Activated CD4-positive, alpha-beta T cell treated with anti-CD3 and anti-CD28 coated beads, Interleukin-2, amount 10 ng/mL, durations not matched to agents 7 days and 5 days (primary cell): ENCODE measurements at regions not wholly inside any gene's neighbourhood (a gene's known extent, or its start where the extent isn't known, plus 50 kb on each side); places are given as distances from the start of the nearest gene placed in this dataset.
"Not testable (repeated sequence)": the region's sequence is repeated elsewhere in the genome, so short reads cannot be mapped to it uniquely, and the experiment has no call there.

Experiments
- CTCF ChIA-PET: fragments of 350-600 bp; sonication (Branson Sonifier 250); formaldehyde crosslinking; loops from one replicate; lab custom pipeline; 2021; ENCODE audit warnings: antibody characterized with exemption; lab: Charles Lee
- POLR2A ChIA-PET: fragments of 350-600 bp; sonication (Branson Sonifier 250); formaldehyde crosslinking; loops from one replicate; lab custom pipeline; 2021; ENCODE audit warnings: antibody characterized with exemption; lab: Charles Lee
- DNase-seq: peaks from one replicate; pipeline ENCODE4 v3.0.0-alpha.2; 2020
- H3K27ac Mint-ChIP-seq: one replicate; pipeline ENCODE4 v1.8.0; 2021; ENCODE audit warnings: mild to moderate bottlenecking, moderate library complexity, mixed read lengths
- H3K27me3 Mint-ChIP-seq: one replicate; pipeline ENCODE4 v1.8.0; 2021; ENCODE audit warnings: mixed read lengths
- H3K36me3 Mint-ChIP-seq: one replicate; pipeline ENCODE4 v1.8.0; 2021; ENCODE audit warnings: low read depth, mixed read lengths
- H3K4me1 Mint-ChIP-seq: one replicate; pipeline ENCODE4 v1.8.0; 2021; ENCODE audit warnings: mixed read lengths
- H3K4me3 Mint-ChIP-seq: one replicate; pipeline ENCODE4 v1.8.0; 2021; ENCODE audit warnings: mild to moderate bottlenecking, moderate library complexity, mixed read lengths
- H3K9me3 Mint-ChIP-seq: one replicate; pipeline ENCODE4 v1.8.0; 2021; ENCODE audit warnings: mixed read lengths

DNA sequence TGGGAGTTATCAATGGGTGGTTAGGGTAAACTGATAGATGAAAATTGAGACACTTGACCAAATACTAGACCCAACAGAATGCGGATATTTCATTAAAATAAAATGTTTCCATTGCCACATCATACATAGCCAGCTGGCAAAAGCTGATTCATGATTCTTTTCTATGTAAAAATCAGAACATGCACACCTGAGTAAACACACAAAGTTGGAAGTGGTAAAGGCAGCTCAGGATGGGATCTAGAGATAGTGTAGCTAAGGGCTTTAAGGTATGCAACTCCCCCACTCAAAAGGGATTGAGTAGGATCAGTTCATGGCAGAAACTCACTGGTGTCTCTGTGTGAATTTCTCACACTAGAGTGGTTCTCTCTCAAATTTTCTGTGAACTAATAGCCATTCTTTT is 541.1 kb upstream of the GRAMD2B start:
- H3K27ac Mint-ChIP-seq = no peak overlapping the region

DNA sequence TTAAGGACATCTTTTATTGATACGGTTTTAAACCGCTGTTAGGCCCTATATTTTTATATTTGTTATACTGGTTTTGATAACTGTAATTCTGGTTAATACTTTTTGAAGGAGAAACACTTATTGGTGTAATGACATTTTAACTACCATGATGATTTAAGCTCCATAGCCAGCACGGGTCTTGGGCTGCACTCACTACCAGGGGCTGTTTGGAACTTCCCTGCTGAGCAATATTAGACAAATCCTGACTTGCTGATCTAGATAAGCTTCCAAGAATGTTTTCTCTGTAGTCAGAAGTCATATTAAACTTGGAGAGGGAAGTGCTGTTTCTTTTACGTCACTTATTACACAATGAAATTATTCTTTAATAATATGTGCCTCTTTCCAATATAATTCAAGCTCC is 540.0 kb upstream of the GRAMD2B start:
- Mint-ChIP-seq H3K27ac (no peak overlapping the region), H3K27me3 (no peaks in the 10 kb centered on the region), H3K9me3 (no peaks in the 10 kb centered on the region), H3K4me1 (no peaks in the 10 kb centered on the region), H3K36me3 (no peaks in the 10 kb centered on the region), H3K4me3 (no peak overlapping the region)
- ChIA-PET CTCF (no interaction called here), POLR2A (no interaction called here)
- DNase-seq = no peak

More for the DNA sequence above, 541.1 kb upstream of the GRAMD2B start:
- Mint-ChIP-seq H3K36me3 (no peaks in the 10 kb centered on the region), H3K4me3 (no peak overlapping the region), H3K9me3 (no peaks in the 10 kb centered on the region), H3K4me1 (no peaks in the 10 kb centered on the region), H3K27me3 (no peaks in the 10 kb centered on the region)
- ChIA-PET CTCF (no interaction called here), POLR2A (no interaction called here)
- DNase-seq = no peak

DNA sequence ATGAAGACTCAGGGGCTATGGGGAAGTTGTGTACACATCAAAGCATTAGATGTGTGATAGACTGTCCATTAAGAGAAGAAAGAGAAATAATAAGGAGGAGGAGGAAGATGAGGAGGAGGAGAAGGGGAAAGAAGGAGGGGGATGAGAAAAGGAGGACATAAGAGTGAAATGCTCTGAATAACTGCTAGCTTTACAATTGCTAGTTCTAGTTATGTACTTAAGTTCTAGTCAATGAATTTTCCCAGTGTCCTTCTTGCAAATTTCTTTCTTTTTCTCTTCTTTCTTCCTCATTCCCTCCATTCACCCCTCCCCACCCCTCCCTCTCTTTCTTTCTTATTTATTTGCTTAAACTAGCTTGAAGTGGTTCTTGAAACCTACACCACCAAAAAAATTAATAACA is 534.9 kb upstream of the GRAMD2B start:
- ChIA-PET POLR2A (no interaction called here), CTCF (no interaction called here)
- H3K4me1 Mint-ChIP-seq = no peaks in the 10 kb centered on the region
- H3K27ac Mint-ChIP-seq = no peak overlapping the region
- no peak for DNase-seq
- no peaks in the 10 kb centered on the region for H3K36me3 Mint-ChIP-seq
- H3K9me3 Mint-ChIP-seq = peaks cover 7% of the 10 kb centered on the region
- H3K4me3 Mint-ChIP-seq = no peak overlapping the region
- no peaks in the 10 kb centered on the region for H3K27me3 Mint-ChIP-seq

DNA sequence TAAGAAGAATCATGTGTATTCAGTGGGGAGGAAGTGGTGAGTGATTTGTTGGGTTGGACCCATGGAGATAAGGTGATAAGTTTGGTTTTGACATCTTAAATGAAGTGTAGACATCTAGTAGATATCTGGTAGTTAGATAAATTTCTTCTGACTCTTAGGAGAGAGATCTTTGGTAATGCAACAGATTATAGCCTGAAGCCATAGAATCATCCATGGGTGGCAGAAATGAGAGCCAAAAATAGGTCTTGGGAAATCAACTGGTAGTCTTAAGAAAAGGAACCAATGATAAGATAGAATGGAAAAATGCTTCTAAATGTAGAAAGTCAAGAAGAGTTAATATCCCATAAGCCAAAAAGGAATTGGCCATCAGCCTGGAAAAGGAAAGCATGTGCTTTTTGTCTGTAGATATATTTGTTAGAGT is 532.7 kb upstream of the GRAMD2B start:
- POLR2A ChIA-PET = no interaction called here
- peaks cover 7% of the 10 kb centered on the region for H3K9me3 Mint-ChIP-seq
- CTCF ChIA-PET = no interaction called here
- H3K27me3 Mint-ChIP-seq = no peaks in the 10 kb centered on the region
- H3K4me1 Mint-ChIP-seq = no peaks in the 10 kb centered on the region
- no peak overlapping the region for H3K27ac Mint-ChIP-seq
- H3K4me3 Mint-ChIP-seq = no peak overlapping the region
- no peaks in the 10 kb centered on the region for H3K36me3 Mint-ChIP-seq
- DNase-seq = no peak

DNA sequence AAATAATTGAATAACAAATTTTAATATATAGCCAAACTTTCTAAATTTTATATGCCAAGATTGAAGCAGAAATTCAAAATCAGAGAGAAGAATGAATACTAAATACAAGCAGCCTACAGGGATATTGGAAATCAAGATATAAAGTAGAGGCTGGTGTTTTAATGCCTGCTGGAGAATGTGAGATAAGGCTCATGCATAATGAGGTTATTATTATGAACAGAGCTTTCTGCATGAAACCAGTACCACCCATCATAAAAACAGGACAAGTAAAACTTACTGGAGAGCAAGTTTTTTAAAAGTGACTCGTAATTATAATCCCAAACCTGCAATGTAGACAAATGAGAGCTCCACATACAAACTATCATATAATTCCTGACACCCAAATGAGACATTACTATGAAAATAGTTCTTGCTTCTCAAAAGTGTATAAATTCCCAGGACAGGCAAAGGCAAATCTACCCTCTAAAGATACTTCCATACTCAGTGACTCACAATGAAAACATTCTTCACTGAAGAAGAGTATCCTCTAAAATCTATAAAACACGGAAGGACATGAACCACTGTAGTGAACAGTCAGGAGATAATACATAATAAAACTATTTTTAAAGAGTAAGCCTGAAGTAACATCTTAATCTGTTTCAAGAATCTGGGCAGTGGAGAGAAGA is 532.0 kb upstream of the GRAMD2B start:
- H3K36me3 Mint-ChIP-seq = no peaks in the 10 kb centered on the region
- peaks cover 7% of the 10 kb centered on the region for H3K9me3 Mint-ChIP-seq

DNA sequence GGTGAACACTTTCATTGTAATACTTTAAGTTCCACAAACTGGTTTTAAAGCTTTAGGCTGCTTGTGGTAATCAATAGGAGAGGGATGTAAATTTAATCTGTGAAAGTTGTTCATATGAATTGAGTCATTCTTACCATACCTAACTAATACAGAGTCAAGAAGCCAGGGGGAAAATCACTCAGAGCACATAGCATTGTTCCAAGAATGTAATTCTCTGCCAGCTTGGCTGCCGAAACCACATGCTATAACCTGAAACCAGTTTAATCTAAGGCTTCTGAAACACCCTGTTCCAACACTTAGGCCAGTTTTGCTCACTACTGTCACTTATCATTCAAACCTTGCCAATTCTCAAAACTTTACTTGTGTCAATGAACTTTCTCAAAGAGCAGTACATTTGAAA is 528.8 kb upstream of the GRAMD2B start:
- Mint-ChIP-seq H3K36me3 (no peaks in the 10 kb centered on the region), H3K27me3 (no peaks in the 10 kb centered on the region), H3K4me3 (no peak overlapping the region), H3K4me1 (no peaks in the 10 kb centered on the region), H3K27ac (no peak overlapping the region), H3K9me3 (peaks cover 7% of the 10 kb centered on the region)
- no peak for DNase-seq
- CTCF ChIA-PET = no interaction called here
- POLR2A ChIA-PET = no interaction called here

More for the DNA sequence above, 532.0 kb upstream of the GRAMD2B start:
- ChIA-PET POLR2A (no interaction called here), CTCF (no interaction called here)
- H3K27me3 Mint-ChIP-seq = no peaks in the 10 kb centered on the region
- H3K27ac Mint-ChIP-seq = no peak overlapping the region
- no peak for DNase-seq
- H3K4me3 Mint-ChIP-seq = no peak overlapping the region
- H3K4me1 Mint-ChIP-seq = no peaks in the 10 kb centered on the region

DNA sequence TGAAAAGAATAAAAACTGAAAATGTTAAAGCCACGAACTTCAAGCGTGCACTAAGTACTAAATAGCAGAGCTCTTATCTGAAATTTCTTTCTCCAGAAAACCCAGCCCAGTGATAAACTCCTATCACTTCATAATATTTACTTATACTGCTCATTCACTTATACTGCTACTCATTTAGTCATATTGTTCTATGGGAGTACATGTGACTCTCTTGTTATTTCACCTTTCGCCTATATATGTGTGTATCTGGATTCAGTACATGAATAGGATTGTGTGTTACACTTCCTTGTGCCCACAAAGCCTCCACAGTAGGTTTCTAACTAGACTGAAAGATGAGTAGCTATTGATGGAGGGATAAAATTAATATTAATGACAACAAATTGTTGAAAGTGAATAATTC is 526.8 kb upstream of the GRAMD2B start:
- no peak for DNase-seq
- peaks cover 3% of the 10 kb centered on the region for H3K9me3 Mint-ChIP-seq
- no peaks in the 10 kb centered on the region for H3K27me3 Mint-ChIP-seq
- H3K4me3 Mint-ChIP-seq = no peak overlapping the region
- no peak overlapping the region for H3K27ac Mint-ChIP-seq
- H3K4me1 Mint-ChIP-seq = no peaks in the 10 kb centered on the region
- H3K36me3 Mint-ChIP-seq = no peaks in the 10 kb centered on the region
- CTCF ChIA-PET = no interaction called here
- POLR2A ChIA-PET = no interaction called here

DNA sequence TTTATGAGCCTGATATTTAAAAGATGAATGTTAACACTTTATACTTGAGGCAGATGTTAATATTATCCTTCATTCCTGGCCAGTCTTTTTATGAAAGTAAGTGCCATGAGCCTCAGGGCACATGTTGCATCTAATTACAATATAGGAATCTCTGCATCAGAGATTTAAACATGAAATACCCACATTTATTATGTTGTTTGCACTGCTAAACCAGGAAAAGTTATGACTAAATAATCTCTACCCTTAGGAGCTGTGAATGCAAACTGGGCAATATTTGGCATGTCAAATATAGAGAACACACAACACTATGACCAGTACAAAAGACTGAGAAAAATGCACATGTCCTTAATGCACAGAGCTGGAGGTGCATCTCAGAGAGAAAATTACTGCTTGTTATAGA is 526.1 kb upstream of the GRAMD2B start:
- POLR2A ChIA-PET = no interaction called here
- Mint-ChIP-seq H3K9me3 (no peaks in the 10 kb centered on the region), H3K4me1 (no peaks in the 10 kb centered on the region), H3K27ac (no peak overlapping the region), H3K4me3 (no peak overlapping the region), H3K27me3 (no peaks in the 10 kb centered on the region), H3K36me3 (no peaks in the 10 kb centered on the region)
- CTCF ChIA-PET = no interaction called here
- DNase-seq = no peak

DNA sequence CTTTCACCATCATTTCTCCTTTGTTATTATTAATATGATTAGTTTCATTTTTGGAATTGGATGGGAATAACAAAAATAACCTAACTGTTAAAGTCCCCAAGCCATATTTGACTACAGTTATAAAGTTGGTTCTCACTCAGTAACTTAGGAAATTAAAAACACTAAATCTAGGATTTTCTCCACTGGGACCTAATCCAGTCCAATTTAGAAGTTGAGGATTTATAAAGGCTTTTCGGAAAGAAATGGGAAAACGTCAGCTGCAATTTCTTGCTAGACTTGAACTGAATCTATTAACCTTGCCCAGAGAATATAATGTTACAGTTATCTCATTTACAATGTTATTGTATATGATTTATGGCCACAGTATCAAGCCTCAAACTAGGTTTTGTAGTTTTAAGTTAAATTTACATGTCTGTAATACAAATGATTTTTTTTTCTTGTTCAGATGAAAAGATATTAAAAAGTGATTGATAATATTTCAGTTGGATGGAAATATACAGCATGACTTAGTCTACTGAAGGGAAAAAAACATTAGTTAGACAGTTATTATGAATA is 524.3 kb upstream of the GRAMD2B start:
- Mint-ChIP-seq H3K4me3 (no peak overlapping the region), H3K27me3 (no peaks in the 10 kb centered on the region), H3K27ac (no peak overlapping the region), H3K36me3 (no peaks in the 10 kb centered on the region), H3K9me3 (no peaks in the 10 kb centered on the region), H3K4me1 (no peaks in the 10 kb centered on the region)
- DNase-seq = no peak
- CTCF ChIA-PET = no interaction called here
- POLR2A ChIA-PET = no interaction called here

DNA sequence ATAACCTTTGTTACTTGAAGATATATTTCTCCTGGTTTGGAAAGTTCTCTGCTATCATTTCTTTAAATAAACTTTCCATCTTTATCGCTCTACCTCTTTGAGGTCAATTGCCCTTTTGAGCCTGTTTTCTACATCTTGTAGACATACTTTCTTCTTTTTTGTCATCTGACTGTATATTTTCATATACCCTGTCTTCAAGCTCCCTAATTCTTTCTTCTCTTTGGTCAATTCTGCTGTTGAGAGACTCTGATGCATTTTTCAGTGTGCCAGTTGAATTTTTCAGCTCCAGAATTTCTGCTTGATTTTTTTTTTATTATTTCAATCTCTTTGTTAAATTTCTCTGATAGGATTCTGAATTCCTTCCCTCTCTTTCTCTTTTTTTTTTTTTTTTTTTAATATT is 511.2 kb upstream of the GRAMD2B start:
- no peak overlapping the region for H3K4me3 Mint-ChIP-seq
- POLR2A ChIA-PET = no interaction called here
- H3K4me1 Mint-ChIP-seq = no peaks in the 10 kb centered on the region
- H3K36me3 Mint-ChIP-seq = no peaks in the 10 kb centered on the region
- DNase-seq = no peak
- no peaks in the 10 kb centered on the region for H3K27me3 Mint-ChIP-seq
- CTCF ChIA-PET = no interaction called here
- peaks cover 12% of the 10 kb centered on the region for H3K9me3 Mint-ChIP-seq
- no peak overlapping the region for H3K27ac Mint-ChIP-seq

DNA sequence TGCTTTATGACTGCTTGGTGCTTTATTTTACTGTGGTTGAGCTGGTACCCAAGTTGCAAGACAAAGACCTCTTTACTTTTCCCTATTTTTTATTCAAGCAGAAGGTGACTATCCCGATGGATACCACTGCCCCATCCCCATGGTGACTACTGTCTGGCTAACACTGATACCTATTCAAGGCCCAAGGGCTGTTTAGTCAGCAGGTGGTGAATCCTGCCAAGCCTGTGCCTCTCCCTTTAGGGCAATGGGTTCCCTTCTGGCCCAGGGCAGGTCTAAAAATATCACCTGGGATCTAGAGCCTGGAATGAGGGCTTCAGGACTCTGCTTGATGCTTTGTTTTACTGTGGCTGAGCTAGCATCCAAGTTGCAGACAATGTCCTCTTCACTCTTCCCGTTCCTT is 510.0 kb upstream of the GRAMD2B start:
- H3K27me3 Mint-ChIP-seq = no peaks in the 10 kb centered on the region
- POLR2A ChIA-PET = no interaction called here
- no peak overlapping the region for H3K4me3 Mint-ChIP-seq
- no peaks in the 10 kb centered on the region for H3K36me3 Mint-ChIP-seq
- H3K27ac Mint-ChIP-seq = no peak overlapping the region
- H3K9me3 Mint-ChIP-seq = peaks cover 14% of the 10 kb centered on the region
- H3K4me1 Mint-ChIP-seq = no peaks in the 10 kb centered on the region
- CTCF ChIA-PET = no interaction called here
- DNase-seq = no peak

DNA sequence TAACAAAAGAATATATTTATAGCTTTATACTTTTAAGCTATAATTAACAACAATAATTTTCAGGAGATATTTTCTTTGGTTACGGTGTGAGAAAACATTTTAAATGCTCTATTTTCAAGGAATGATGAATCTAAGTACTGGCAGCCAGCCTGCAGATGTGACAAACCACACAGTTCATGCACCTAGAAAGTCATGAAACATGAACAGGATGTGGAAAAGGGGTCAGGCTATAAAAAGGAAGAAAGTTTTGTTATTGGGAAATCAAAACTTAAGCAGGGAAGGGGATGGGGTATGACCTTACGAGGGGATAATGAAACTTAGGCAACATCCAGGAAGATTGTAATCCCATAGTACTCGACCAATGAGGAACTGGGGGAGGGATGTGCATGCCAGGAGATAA is 508.7 kb upstream of the GRAMD2B start:
- no peak overlapping the region for H3K4me3 Mint-ChIP-seq
- no peak overlapping the region for H3K27ac Mint-ChIP-seq
- ChIA-PET POLR2A (no interaction called here), CTCF (no interaction called here)
- no peak for DNase-seq
- H3K4me1 Mint-ChIP-seq = no peaks in the 10 kb centered on the region
- no peaks in the 10 kb centered on the region for H3K27me3 Mint-ChIP-seq
- no peaks in the 10 kb centered on the region for H3K36me3 Mint-ChIP-seq
- H3K9me3 Mint-ChIP-seq = peaks cover 14% of the 10 kb centered on the region

DNA sequence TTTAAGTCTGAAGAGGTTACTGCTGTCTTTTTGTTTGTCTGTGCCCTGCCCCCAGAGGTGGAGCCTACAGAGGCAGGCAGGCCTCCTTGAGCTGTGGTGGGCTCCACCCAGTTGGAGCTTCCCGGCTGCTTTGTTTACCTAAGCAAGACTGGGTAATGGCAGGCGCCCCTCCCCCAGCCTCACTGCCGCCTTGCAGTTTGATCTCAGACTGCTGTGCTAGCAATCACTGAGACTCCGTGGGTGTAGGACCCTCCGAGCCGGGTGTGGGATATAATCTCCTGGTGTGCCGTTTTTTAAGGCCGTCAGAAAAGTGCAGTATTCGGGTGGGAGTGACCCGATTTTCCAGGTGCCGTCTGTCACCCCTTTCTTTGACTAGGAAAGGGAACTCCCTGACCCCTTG is 499.3 kb upstream of the GRAMD2B start:
- H3K9me3 Mint-ChIP-seq, POLR2A ChIA-PET, H3K4me3 Mint-ChIP-seq, DNase-seq, H3K27me3 Mint-ChIP-seq, H3K36me3 Mint-ChIP-seq, H3K4me1 Mint-ChIP-seq, H3K27ac Mint-ChIP-seq, CTCF ChIA-PET: not testable (repeated sequence)

DNA sequence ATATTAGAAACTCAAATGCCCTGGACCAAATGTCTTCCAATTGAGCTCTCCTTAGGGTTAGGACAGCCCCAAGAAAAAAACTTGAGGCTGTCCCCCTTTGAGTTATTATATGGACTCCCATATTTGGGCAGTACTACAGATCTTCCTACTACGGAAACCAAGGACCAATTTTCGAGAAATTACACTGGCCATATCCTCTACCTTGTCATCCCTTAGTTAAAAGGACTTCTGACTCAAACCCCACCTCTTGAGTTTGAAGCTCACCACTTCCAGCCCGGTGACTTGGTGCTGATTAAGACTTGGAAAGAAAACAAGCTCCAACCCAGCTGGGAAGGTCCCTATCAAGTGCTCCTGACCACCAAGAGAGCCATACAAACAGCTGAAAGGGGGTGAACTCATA is 497.0 kb upstream of the GRAMD2B start:
- Mint-ChIP-seq H3K27me3 (no peaks in the 10 kb centered on the region), H3K9me3 (peaks cover 7% of the 10 kb centered on the region), H3K36me3 (no peaks in the 10 kb centered on the region), H3K4me3 (no peak overlapping the region), H3K27ac (no peak overlapping the region), H3K4me1 (no peaks in the 10 kb centered on the region)
- no peak for DNase-seq
- POLR2A ChIA-PET = no interaction called here
- CTCF ChIA-PET = no interaction called here
